Middle frontal gyrus (tissue), 1 donor: ENCODE measurements at regions not wholly inside any gene's neighbourhood (a gene's known extent, or its start where the extent isn't known, plus 50 kb on each side); places are given as distances from the start of the nearest gene placed in this dataset.
"Not testable (repeated sequence)": the region's sequence is repeated elsewhere in the genome, so short reads cannot be mapped to it uniquely, and the experiment has no call there.

Experiments used
- DNase-seq: peaks from one replicate; pipeline ENCODE4 v3.0.0-alpha.2; 2015; ENCODE audit warnings: low spot score; ENCODE audit errors: extremely low spot score

DNA sequence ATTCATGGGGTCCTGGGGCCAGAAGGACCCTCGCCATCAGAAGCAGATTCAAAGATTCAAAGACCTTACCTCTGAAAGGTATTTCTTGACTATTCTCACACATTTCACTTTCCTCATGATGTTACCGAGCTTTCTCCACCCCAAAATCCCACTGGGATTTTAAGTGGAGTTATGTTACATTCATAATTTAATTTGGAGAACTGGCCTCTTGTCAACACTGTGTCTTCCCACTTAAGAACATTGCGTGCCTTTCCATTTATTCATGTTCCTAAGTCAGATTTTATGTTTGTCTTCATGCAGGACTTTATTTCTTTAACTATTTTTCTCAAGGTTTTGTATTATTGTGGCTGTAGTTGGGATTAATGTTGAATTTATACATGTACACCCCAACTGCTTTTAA lies 123.5 kb upstream of the BMPER start:
- DNase-seq = no peak

DNA sequence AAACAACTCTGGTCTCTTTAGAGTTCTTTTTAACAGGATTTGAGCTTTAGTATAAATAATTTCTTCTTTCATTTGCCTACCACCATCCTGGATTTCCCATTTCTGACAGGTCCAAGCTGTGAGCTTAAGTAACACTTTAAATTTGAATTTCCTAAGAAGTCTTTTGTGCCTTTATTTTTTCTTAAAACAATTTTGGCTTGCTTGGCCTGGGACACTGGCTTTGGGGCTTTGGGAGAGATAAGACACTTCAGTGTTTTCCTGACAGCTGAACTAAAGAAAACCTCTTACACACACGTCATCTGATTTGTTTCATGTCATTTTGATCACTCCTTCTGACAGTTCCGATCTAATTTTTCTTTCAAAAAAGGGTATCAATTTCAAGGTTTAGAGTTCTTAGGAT lies 121.3 kb upstream of the BMPER start:
- DNase-seq = no peak

DNA sequence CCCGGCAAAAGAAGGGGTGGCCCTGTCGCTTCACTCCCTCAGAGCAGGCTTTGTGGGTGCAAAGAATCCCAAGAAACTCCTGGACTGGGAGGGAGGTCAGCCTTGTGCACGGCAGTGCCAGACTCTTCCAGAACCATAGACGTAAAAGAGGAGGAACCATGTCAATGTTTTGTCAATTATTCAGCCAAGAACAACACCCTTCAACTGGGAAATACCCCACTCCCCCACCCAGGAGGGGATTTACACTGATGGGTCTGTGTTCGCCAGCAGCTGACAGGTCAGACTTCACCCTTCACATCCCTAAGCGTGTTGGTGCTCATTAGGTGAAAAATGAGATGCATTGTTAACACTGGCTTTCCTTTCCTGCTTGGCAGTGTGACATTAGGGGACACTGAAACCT lies 116.8 kb upstream of the BMPER start:
- DNase-seq = no peak

DNA sequence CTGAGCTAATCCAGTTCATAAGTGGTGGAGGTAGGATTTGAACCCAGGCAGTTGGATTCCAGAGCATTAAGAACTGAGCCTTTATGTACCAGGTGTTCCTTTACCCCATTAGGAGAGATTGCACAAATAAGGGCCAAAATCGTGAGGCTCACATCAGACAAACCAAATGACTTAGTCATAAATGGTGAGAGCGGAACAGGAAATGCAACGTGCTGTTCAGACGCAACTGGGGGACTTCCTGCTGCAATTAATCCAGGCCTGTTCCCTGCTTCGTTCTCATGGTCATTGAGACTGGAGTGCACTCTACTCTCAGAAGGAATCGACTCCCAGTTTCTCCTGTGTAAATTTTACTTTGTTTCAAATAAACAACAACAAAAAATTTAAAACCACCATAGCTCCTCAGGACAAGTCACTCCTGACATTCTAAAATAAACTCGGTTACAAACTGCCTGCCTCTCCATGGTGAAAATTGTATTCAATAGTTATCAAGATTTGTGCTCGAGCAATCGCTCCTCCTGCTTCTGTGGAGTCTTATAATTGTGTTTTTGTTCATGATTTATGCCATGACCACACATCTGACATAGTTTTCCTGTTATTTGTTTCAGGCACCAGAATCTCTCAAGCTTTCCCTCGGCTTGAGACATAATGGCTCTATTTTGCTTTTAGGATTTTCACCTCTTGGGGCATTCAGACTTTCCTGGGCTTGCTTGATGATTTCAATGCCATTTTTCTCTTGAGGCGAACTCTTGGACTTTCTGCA lies 115.3 kb upstream of the BMPER start:
- no peak for DNase-seq

DNA sequence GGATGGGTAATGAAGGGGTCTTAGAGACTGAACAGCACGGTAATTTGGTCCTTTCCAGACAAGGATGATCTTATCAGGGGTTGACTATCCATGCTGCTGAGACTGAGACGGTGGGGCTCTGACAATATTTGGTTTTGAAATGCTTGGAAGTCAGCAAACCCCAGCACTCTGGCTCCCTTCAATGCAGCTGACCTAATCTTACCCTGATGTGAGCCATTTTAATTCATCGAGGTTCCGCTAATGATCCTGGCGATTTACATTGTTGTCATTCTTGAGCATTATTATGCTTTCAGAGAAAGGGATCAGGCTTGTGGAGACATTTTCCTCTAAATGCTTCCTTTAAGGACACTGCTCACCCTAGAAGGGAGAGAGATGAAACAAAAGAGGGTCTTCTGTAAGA lies 114.6 kb upstream of the BMPER start:
- DNase-seq = no peak

DNA sequence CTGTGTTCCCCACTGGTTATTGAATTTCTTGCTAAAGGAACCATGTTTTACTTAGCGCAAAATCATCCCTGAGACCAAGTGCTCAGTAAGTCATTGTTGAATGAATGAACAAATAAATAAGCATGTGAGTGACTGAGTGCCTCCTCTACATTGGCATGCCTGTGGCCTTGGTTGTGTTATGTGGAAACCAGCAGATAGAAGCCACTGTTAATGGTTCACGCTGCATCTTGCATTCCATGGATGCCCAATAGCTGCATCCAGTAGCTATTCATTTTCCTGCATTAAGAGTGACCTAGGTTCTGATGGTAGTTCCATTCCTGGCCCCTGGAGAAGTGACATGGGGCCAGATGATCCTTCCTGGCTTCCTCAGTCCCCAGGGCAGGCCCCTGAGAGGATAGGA lies 113.3 kb upstream of the BMPER start:
- DNase-seq = no peak

DNA sequence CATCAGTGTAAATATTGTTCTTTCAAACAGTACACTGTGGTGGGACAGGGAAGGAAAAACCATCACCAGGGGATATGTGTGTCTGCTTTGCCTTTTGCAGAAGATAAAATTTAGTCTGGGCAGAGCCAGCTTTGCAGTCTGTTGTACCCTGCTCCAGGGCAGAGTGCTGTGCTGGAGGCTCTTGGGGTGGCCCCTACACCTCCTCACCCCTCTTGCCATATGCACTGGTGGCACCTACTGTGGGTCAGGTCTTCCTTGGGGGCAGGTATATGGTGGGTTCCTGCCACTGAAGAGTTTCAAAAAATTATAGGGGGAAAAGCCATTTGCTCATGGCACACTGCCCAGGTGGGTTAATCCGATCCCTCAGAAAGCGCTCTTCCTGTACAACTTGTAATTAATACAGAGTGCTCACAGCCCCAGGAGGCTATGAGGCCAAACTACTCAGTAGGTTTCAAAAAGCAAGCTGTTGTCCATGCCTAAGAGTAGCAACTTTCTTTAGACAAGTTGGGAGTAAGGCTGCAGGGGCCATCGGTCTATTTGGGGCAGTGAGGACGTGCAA lies 112.7 kb upstream of the BMPER start:
- DNase-seq = no peak

DNA sequence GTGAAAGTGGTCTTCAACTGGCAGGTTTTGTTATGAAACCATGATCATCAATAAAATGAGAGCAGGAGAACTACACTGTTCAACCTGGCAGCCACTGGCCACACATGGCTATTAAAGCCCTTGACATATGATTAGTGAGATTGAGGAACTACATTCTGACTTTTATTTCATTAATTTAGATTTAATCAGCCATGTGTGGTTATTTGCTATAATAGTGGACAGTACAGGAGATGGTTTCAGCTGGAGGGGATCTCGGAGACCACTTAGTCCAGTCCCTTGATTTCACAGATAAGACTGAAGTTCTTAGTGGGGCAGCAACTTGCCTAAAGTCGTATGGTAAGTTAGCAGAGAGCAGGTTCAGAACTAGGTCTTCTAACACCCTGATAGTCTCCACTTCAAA lies 111.7 kb upstream of the BMPER start:
- DNase-seq = no peak

DNA sequence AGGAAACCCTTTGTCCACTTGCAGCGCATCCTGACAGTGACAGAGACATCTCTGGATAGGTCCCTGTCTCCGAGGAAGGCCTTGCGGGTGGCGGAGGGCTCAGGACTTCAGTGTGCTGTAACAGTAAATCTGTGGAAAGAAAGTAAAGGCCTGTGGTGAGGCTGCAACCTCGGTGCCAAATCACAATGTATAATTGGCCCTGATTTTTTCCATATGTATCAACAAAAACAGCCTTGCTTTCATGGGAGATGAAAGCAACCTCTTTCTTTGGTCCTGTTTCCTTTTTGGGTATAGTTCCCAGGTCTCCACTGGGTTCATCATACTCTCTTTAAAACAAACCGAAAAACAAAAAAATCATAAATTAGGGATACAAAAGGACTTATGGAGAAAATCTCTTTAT lies 110.9 kb upstream of the BMPER start:
- no peak for DNase-seq

DNA sequence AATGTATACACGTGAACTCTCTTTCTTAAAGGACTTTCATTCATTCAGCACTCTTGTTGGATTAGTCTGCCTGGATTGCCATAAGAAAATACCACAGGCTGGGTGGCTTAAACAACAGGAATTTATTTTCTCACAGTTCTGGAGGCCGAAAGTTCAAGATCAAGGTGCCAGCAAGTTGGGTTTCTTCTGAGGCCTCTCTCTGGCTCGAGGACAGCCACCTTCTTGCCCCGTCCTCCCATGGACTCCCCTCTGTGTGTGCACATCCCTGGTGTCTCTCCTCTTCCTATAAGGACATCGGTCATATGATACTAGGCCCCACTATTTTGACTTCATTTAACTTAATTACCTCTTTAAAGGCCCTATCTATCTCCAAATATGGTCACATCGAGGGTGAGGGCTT lies 110.4 kb upstream of the BMPER start:
- no peak for DNase-seq

DNA sequence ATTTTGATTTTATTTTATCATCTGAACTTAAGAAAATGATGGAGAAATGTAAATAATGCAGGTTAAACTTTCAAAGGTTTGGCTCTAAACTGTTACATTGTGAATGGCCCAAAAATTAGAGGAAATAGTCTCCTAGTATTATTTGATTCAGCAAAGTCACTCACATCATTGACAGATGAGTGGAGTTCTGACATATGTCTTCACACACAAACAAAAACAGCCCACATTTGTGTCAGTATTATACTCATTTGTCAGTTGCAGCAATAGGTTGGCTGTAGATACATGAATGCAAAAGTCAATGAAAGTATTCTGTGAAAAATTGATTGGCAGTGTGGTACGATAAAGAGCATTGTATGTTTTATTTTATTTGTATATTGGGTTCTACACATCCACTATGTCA lies 108.8 kb upstream of the BMPER start:
- no peak for DNase-seq

DNA sequence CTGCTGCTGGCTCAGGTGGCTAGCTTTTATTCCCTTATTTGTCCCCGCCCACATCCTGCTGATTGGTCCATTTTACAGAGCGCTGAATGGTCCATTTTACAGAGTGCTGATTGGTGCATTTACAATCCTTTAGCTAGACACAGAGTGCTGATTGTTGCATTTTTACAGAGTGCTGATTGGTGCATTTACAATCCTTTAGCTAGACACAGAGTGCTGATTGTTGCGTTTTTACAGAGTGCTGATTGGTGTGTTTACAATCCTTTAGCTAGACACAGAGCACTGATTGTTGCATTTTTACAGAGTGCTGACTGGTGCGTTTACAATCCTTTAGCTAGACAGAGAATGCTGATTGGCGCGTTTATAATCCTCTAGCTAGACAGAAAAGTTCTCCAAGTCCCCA lies 107.8 kb upstream of the BMPER start:
- DNase-seq = not testable (repeated sequence)

DNA sequence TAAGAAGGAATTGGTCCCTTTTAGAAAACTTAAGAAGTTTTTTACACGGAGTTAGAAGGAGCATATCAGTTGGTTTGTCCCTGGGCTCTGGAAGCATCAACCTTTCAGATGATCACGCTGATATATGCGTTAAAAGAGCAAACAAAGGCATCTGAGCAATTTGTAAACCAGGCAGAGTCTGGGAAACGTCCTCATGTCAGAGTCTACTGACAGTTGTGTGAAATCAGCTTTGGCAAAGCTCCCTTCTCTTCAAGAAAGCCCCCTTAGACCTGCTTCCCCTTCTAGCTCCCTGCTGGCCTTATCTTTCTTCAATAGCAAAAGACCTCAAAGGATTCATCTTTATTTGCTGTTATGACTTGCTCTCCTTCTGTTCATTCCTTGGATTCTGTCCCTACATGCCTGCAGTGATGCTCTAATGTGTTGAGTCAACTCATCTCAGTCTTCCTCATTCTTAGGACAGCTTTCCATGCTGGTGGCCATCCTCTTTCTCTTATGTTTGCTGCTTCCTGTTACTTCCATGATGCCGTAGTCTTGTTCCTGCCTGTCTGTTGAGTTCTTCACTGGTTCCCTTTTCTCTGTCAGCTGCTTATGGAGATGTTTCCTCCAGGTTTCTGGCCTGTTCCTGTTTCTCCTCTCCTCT lies 106.5 kb upstream of the BMPER start:
- no peak for DNase-seq

DNA sequence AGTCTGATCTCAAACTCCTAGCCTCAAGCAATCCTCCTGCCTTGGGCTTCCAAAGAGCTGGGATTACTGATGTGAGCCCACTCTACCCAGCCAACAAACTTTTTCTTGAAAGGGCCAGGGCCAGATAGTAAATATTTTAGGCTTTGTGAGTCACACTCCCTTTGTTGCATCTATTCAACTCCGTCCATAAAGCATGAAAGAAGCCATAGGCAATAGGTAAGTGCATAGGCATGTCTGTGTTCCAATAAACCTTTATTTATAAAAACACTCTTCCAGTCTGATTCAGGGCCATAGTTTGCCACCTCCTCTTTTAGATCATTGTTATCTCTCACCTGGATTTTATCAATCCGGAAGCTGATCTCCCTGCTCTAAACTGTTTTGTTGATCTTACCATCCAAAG lies 105.6 kb upstream of the BMPER start:
- DNase-seq = no peak

DNA sequence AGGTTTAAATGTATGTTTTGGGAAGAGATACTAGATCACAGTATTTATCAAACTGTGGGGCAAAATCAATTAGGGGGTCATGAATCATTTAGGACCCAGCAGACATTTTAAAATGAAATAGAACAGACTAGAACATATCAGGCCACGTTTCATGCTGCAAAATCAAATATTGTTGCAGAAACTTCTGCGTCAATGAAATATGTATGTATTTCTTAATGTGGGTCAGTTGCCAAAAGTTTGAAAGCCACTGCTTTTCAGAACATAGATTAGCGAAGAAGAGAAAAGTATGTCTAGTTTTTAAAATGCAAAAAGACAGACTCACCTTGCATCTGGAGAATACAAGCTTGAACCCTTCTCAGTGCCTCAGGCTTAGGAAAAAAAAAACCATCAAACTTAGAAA lies 102.7 kb upstream of the BMPER start:
- DNase-seq = no peak

DNA sequence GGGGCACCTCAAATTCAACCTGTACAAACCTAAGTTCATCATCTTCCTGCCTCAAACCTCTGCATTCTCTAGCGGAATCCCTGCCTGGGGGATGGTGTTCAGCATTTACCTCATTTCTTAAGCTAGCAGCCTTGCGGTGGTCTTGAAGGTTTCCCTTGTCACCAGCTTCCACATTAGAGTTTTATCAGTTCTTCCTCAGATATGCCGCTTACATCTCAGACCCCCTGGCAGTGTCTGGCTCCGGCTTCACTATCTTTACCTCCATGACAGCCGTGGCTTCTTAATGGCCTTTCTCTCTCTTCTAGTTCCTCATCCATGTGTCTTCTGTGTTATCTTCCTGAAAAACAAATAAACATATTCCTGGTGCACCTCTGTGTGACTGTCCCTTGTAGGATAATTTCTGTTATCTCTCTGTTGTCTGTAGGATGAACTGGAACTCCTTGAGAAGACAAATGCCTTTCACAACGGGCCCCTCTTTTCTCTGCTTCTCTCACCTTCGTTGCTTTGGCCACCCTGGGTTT lies 101.1 kb upstream of the BMPER start:
- no peak for DNase-seq

DNA sequence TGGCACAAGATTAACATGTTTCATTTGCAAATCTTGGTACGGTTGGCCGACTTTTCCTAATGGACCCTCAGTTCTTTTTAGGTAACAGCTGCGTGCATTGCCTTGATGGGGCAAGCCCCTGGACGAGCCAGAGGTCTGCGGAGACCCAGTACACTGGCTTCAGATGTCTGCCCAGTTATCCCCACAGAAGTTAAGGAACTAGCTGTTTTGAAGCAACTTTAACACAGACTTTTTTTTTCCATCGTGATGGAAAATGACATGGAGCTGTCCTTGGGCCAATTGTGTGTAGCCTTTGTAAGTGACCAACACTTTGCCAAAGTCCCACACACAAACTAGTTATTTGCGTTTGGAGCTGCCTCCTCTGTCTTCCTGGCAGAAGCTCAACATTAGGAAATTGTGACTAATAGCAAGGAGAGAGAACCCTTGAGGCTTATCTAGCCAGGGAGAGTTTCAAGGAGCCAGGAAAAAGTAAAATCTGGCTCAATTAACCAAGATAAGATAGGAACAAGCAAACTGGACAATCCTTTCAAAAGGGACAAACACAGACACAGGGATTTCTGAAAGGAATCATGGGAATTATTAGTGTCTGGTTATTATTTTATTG lies 99.6 kb upstream of the BMPER start:
- no peak for DNase-seq

DNA sequence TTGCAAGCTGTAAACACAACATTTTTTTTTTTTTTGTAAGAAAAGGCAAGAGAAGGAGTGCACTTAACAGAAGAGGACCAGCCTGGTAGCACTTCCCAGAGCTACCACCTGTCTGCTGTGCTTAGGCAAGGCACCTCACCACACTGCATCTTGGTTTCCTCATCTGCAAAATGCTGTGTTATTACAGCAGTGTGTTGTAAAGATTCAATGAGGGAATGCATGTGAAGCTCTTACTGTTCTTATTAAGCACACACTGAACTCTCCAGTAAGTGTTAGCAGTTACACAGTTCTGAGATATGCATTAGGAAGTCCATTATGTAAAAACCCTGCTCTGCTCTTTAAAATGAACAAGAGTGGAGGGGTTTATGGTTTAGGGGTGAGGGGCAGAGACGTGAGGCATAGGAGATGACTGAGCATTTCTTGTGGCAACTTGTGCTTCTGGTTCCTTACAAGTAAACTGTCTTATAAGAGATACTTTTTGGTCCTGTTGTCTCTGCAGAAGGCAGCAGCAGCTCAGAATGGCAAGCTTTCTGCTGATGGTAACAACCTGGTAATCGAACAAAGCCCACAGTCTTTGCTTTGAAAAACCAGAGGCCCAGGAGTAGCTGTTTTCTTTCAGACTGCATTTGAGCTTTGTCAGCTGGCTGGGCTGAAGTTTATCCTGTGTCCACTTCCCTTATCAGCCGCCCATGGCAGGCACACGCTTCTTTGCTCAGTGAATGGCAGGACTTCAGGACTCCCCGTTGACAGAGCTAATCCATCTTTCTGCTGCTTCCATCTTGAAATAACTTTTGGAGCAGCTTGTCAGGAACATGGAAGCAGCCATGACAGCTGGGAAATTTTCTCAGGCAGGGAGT lies 98.8 kb upstream of the BMPER start:
- DNase-seq = no peak

DNA sequence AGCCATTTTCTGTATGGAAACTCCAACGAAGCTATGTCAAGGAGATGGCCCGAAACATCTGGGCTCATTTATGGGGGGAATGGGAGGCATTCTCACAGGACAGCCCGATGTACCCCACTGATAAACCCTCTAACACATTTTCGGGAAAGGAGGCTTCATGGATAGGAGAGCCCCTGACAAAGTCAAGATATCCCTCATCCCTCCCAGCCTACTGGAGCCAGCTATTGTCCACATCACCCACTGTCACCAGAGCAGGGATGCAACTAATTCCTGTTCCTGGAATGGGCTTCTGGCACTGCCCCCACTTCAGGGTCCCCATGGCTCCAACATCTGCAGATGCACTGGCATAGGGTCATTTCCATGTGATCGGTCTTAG lies 98.2 kb upstream of the BMPER start:
- DNase-seq = no peak

DNA sequence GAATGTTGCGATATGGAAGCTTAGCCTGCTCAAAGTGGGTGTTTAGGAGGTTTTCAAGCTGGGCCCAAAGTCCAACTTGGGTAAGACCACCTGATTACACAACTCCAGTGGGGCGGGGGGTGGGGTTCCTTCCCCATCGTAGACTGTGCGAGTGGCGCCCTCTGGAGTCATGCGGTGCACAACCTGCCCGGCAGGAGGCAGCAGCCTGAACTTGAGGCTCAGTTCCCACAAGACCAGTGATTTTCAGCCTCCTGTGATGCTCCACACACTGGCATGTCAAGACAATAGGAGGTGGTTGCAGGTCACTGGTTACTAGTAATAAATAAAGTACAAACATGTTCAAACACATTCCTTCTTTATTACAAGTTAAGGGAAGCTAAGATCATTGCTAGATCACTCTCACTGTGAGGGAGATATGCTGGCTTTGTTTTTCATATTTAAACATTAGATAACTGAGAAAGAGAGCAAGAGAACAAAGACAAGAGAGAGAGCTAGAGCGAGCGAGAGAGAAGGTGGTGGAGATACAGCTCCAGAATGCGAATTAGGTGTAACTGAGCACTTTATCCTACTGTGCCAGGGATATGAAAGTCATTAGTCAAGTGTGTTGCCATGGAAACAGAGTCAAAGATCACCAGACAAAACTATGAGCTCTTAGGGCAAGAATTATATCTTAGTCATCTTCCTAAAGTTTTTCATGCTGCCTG lies 97.4 kb upstream of the BMPER start:
- no peak for DNase-seq

DNA sequence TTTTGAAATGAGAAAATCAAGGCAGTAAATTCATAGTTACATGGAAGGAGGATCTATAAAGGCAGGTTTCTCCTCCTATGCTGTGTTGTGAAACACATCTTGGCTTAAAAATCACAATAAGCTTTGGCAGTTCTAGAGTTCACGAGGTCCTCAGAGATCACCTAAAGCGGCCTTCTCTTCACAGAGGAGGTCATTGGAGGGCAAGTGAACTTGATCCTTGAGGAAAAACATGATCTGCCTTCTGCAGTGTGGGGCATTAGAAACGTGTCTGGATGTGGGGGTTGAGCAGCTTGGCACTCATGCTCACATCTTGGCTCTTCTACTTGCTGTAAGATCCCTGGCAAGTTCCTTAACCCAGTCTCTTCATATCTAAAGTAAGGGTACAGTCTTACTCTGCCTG lies 96.1 kb upstream of the BMPER start:
- no peak for DNase-seq
